ENCODE measurements at regions not wholly inside any gene's neighbourhood (a gene's known extent, or its start where the extent isn't known, plus 50 kb on each side); places are given as distances from the start of the nearest gene placed in this dataset.

- Histone ChIP-seq H3K9me3 (ENCODE audit: insufficient read depth, low read depth, low read length) (no peaks in the 10 kb centered on the region), H3K9ac (ENCODE audit: low read depth, low read length, poor library complexity, severe bottlenecking) (no peak overlapping the region), H3K4me2 (ENCODE audit: low read depth, low read length, poor library complexity, severe bottlenecking) (no peak overlapping the region), H3K4me1 (ENCODE audit: insufficient read depth, low read length, poor library complexity, severe bottlenecking) (no peaks in the 10 kb centered on the region), H3K36me3 (ENCODE audit: insufficient read depth, low read length) (no peaks in the 10 kb centered on the region), H3F3A (ENCODE audit: low read depth) (no peaks in the 10 kb centered on the region), H3K9me2 (replicated peaks; ENCODE audit: low read depth, low read length) (no peaks in the 10 kb centered on the region), H3K4me3 (ENCODE audit: low read length, poor library complexity, severe bottlenecking) (no peak overlapping the region), H4K20me1 (ENCODE audit: insufficient read depth, low read length, poor library complexity, severe bottlenecking) (no peaks in the 10 kb centered on the region), H2AFZ (ENCODE audit: low read length) (no peak overlapping the region), H3K79me2 (ENCODE audit: insufficient read depth, low read length) (no peaks in the 10 kb centered on the region), H3K27me3 (ENCODE audit: insufficient read depth, low read length, poor library complexity, severe bottlenecking) (no peaks in the 10 kb centered on the region)
- no peak; the same call in 1 of the 2 replicates for TF ChIP-seq CTCF (conservative IDR thresholded peaks at IDR 0.05; ENCODE audit: low read length)
- TF ChIP-seq EZH2phosphoT487 (IDR thresholded peaks at IDR 0.05; ENCODE audit: borderline replicate concordance): no peak
These were observed 249.3 kb upstream of the SOX14 start for GRCh38 chr3:137514853-137515252.

GRCh38 chr3:137519602-137520001, 244.5 kb upstream of the SOX14 start:
- Histone ChIP-seq H3K27me3 (ENCODE audit: insufficient read depth, low read length, poor library complexity, severe bottlenecking) (no peaks in the 10 kb centered on the region), H3K79me2 (ENCODE audit: insufficient read depth, low read length) (no peaks in the 10 kb centered on the region), H3K4me1 (ENCODE audit: insufficient read depth, low read length, poor library complexity, severe bottlenecking) (no peaks in the 10 kb centered on the region), H3F3A (ENCODE audit: low read depth) (no peaks in the 10 kb centered on the region), H3K9me2 (replicated peaks; ENCODE audit: low read depth, low read length) (no peaks in the 10 kb centered on the region), H3K4me2 (ENCODE audit: low read depth, low read length, poor library complexity, severe bottlenecking) (no peak overlapping the region), H4K20me1 (ENCODE audit: insufficient read depth, low read length, poor library complexity, severe bottlenecking) (no peaks in the 10 kb centered on the region), H3K4me3 (ENCODE audit: low read length, poor library complexity, severe bottlenecking) (no peak overlapping the region), H3K36me3 (ENCODE audit: insufficient read depth, low read length) (no peaks in the 10 kb centered on the region), H3K9me3 (ENCODE audit: insufficient read depth, low read depth, low read length) (no peaks in the 10 kb centered on the region), H3K9ac (ENCODE audit: low read depth, low read length, poor library complexity, severe bottlenecking) (no peak overlapping the region), H2AFZ (ENCODE audit: low read length) (no peak overlapping the region)
- TF ChIP-seq CTCF (conservative IDR thresholded peaks at IDR 0.05; ENCODE audit: low read length) (no peak), EZH2phosphoT487 (IDR thresholded peaks at IDR 0.05; ENCODE audit: borderline replicate concordance) (no peak)

- H3K27me3 ChIP-seq (ENCODE audit: insufficient read depth, low read length, poor library complexity, severe bottlenecking): no peaks in the 10 kb centered on the region
- H3K4me1 ChIP-seq (ENCODE audit: insufficient read depth, low read length, poor library complexity, severe bottlenecking): no peaks in the 10 kb centered on the region
- no peak overlapping the region for H3K4me2 ChIP-seq (ENCODE audit: low read depth, low read length, poor library complexity, severe bottlenecking)
- no peak overlapping the region for H3K4me3 ChIP-seq (ENCODE audit: low read length, poor library complexity, severe bottlenecking)
- no peak overlapping the region for H2AFZ ChIP-seq (ENCODE audit: low read length)
- H4K20me1 ChIP-seq (ENCODE audit: insufficient read depth, low read length, poor library complexity, severe bottlenecking): no peaks in the 10 kb centered on the region
- no peaks in the 10 kb centered on the region for H3K9me2 ChIP-seq (replicated peaks; ENCODE audit: low read depth, low read length)
- TF ChIP-seq CTCF (conservative IDR thresholded peaks at IDR 0.05; ENCODE audit: low read length) (no peak), EZH2phosphoT487 (IDR thresholded peaks at IDR 0.05; ENCODE audit: borderline replicate concordance) (no peak)
- H3K9me3 ChIP-seq (ENCODE audit: insufficient read depth, low read depth, low read length): no peaks in the 10 kb centered on the region
- H3F3A ChIP-seq (ENCODE audit: low read depth): no peaks in the 10 kb centered on the region
- H3K9ac ChIP-seq (ENCODE audit: low read depth, low read length, poor library complexity, severe bottlenecking): no peak overlapping the region
- H3K36me3 ChIP-seq (ENCODE audit: insufficient read depth, low read length): no peaks in the 10 kb centered on the region
- H3K79me2 ChIP-seq (ENCODE audit: insufficient read depth, low read length): no peaks in the 10 kb centered on the region
These were observed 239.4 kb upstream of the SOX14 start for GRCh38 chr3:137524751-137525150.
